ENCODE measurements at regions not wholly inside any gene's neighbourhood (a gene's known extent, or its start where the extent isn't known, plus 50 kb on each side); places are given as distances from the start of the nearest gene placed in this dataset.

DNA sequence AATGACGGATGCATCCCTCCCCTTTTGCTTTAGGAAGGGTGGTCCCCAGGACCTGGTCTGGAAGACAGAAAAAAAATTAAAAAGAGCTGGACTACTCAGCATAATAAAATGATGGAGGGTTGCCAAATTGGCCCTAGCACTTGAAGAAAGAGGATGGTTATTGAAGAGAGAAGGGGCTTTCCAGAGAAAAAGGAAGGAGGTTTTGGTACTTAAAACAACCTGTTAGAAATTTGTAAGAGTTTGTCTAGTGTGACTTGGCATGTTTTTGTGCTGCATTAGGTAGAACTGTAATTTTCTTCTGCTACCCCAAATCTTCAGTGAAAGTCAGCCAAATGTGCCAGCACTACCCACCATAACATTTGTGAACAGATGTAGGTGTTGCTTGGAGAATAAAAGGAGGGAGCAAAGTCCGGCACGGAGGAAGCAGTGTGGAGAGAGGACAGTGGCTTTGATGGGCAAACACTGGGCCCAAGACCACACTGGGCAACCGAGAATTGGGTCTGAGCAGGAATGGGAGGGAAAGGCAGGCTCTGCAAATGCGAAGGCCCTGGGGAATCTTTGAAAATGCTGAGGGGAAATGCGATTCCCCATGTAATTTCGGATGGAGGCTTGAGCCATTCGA is 160.9 kb downstream of the QRSL1 start:
- TF ChIP-seq EZH2 (IDR thresholded peaks at IDR 0.05) (no peak), POLR2AphosphoS5 (IDR thresholded peaks at IDR 0.05; ENCODE audit: low read depth, low read length) (no peak), JUND (IDR thresholded peaks at IDR 0.05) (no peak), CBX3 (IDR thresholded peaks at IDR 0.05; ENCODE audit: low read depth) (no peak), CEBPB (IDR thresholded peaks at IDR 0.05; ENCODE audit: low read depth) (no peak), POLR2A (IDR thresholded peaks at IDR 0.05; ENCODE audit: borderline replicate concordance, extremely low read depth, insufficient read depth, insufficient read length) (no peak), RAD21 (IDR thresholded peaks at IDR 0.05; ENCODE audit: low read depth) (no peak), YY1 (IDR thresholded peaks at IDR 0.05; ENCODE audit: extremely low read depth, insufficient replicate concordance, low read depth, low read length) (no peak), SP1 (IDR thresholded peaks at IDR 0.05; ENCODE audit: low read depth) (no peak)
- TF ChIP-seq, protein P1, sequence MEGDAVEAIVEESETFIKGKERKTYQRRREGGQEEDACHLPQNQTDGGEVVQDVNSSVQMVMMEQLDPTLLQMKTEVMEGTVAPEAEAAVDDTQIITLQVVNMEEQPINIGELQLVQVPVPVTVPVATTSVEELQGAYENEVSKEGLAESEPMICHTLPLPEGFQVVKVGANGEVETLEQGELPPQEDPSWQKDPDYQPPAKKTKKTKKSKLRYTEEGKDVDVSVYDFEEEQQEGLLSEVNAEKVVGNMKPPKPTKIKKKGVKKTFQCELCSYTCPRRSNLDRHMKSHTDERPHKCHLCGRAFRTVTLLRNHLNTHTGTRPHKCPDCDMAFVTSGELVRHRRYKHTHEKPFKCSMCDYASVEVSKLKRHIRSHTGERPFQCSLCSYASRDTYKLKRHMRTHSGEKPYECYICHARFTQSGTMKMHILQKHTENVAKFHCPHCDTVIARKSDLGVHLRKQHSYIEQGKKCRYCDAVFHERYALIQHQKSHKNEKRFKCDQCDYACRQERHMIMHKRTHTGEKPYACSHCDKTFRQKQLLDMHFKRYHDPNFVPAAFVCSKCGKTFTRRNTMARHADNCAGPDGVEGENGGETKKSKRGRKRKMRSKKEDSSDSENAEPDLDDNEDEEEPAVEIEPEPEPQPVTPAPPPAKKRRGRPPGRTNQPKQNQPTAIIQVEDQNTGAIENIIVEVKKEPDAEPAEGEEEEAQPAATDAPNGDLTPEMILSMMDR (IDR thresholded peaks at IDR 0.05 in 2 of 3, conservative IDR thresholded peaks at IDR 0.05 in 1 of 3; ENCODE audit: borderline replicate concordance in 1 of 3, insufficient read depth in 1 of 3, low read depth in 2 of 3, low read length in 2 of 3) = no peak
- TF ChIP-seq, protein P2, sequence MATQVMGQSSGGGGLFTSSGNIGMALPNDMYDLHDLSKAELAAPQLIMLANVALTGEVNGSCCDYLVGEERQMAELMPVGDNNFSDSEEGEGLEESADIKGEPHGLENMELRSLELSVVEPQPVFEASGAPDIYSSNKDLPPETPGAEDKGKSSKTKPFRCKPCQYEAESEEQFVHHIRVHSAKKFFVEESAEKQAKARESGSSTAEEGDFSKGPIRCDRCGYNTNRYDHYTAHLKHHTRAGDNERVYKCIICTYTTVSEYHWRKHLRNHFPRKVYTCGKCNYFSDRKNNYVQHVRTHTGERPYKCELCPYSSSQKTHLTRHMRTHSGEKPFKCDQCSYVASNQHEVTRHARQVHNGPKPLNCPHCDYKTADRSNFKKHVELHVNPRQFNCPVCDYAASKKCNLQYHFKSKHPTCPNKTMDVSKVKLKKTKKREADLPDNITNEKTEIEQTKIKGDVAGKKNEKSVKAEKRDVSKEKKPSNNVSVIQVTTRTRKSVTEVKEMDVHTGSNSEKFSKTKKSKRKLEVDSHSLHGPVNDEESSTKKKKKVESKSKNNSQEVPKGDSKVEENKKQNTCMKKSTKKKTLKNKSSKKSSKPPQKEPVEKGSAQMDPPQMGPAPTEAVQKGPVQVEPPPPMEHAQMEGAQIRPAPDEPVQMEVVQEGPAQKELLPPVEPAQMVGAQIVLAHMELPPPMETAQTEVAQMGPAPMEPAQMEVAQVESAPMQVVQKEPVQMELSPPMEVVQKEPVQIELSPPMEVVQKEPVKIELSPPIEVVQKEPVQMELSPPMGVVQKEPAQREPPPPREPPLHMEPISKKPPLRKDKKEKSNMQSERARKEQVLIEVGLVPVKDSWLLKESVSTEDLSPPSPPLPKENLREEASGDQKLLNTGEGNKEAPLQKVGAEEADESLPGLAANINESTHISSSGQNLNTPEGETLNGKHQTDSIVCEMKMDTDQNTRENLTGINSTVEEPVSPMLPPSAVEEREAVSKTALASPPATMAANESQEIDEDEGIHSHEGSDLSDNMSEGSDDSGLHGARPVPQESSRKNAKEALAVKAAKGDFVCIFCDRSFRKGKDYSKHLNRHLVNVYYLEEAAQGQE (IDR thresholded peaks at IDR 0.05; ENCODE audit: low read depth) = no peak
- TF ChIP-seq, protein P3, sequence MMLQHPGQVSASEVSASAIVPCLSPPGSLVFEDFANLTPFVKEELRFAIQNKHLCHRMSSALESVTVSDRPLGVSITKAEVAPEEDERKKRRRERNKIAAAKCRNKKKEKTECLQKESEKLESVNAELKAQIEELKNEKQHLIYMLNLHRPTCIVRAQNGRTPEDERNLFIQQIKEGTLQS (IDR thresholded peaks at IDR 0.05) = no peak
